IMR-90 (cell line): ENCODE measurements at regions not wholly inside any gene's neighbourhood (a gene's known extent, or its start where the extent isn't known, plus 50 kb on each side); places are given as distances from the start of the nearest gene placed in this dataset.

Experiments used
- ATAC-seq: fragments of 200-7000 bp; cut with Tn5 transposase; 2 replicates; pipeline ENCODE4 v1.9.1; 2020; ENCODE audit warnings: low read depth, mild to moderate bottlenecking, moderate library complexity
- BruUV-seq: library from RNA; stranded (reverse); fragments of 400-500 nt; replicated peaks from 2 replicates; lab custom pipeline; 2021; lab: Mats Ljungman, UMichigan
- CTCF ChIA-PET: fragments of 300-600 bp; formaldehyde crosslinking; extraction: SDS; loops from one replicate; lab custom pipeline; 2021; ENCODE audit warnings: antibody characterized with exemption; lab: Yijun Ruan, JAX
- POLR2A ChIA-PET: fragments of 300-600 bp; sonication (Branson Sonifier 250); formaldehyde crosslinking; loops from one replicate; lab custom pipeline; 2022; ENCODE audit warnings: antibody characterized with exemption; ENCODE audit not compliant: unreplicated experiment; lab: Charles Lee
- DNase-seq: peaks from one replicate; pipeline ENCODE4 v3.0.0; 2013
- H2AFZ ChIP-seq: replicated peaks from 2 replicates; pipeline ENCODE3; 2013; ENCODE audit warnings: low read length, mild to moderate bottlenecking; ENCODE audit not compliant: poor library complexity
- H2AK5ac ChIP-seq: 2 replicates; pipeline ENCODE4 v1.6.1; 2013; ENCODE audit warnings: low read depth, low read length, inconsistent platforms
- H2AK9ac ChIP-seq: replicated peaks from 2 replicates; pipeline ENCODE3; 2013; ENCODE audit warnings: mild to moderate bottlenecking, low read depth, low read length, moderate library complexity; ENCODE audit not compliant: poor library complexity
- H2BK120ac ChIP-seq: 2 replicates; pipeline ENCODE4 v1.6.1; 2013; ENCODE audit warnings: low read depth, low read length, inconsistent platforms
- H2BK15ac ChIP-seq: 3 replicates; pipeline ENCODE4 v1.6.1; 2013; ENCODE audit warnings: low read depth, low read length, inconsistent platforms
- H2BK20ac ChIP-seq: 2 replicates; pipeline ENCODE4 v1.6.1; 2013; ENCODE audit warnings: low read depth, mild to moderate bottlenecking, inconsistent platforms, low read length, moderate library complexity
- H2BK5ac ChIP-seq: 2 replicates; pipeline ENCODE4 v1.6.1; 2013; ENCODE audit warnings: mild to moderate bottlenecking, low read depth, low read length, inconsistent platforms; ENCODE audit not compliant: poor library complexity, severe bottlenecking
- H3K14ac ChIP-seq: replicated peaks from 2 replicates; pipeline ENCODE4 v1.6.1; 2013; ENCODE audit warnings: low read depth, low read length, inconsistent platforms
- H3K18ac ChIP-seq: 2 replicates; pipeline ENCODE4 v1.6.1; 2013; ENCODE audit warnings: low read depth, low read length, control low read depth
- H3K23ac ChIP-seq: 2 replicates; pipeline ENCODE4 v1.6.1; 2013; ENCODE audit warnings: low read depth, low read length, inconsistent platforms
- H3K27ac ChIP-seq: 2 replicates; pipeline ENCODE4 v1.5.1; 2013; ENCODE audit warnings: mild to moderate bottlenecking, control low read depth, low read length; ENCODE audit not compliant: insufficient read depth
- H3K27me3 ChIP-seq: 2 replicates; pipeline ENCODE4 v1.6.1; 2013; ENCODE audit warnings: low read length; ENCODE audit not compliant: control insufficient read depth, insufficient read depth
- H3K36me3 ChIP-seq: 2 replicates; pipeline ENCODE4 v1.6.1; 2013; ENCODE audit warnings: low read length, mixed read lengths; ENCODE audit not compliant: control insufficient read depth, insufficient read depth
- H3K4ac ChIP-seq: 2 replicates; pipeline ENCODE4 v1.6.1; 2013; ENCODE audit warnings: low read depth, low read length, inconsistent platforms
- H3K4me1 ChIP-seq: 2 replicates; pipeline ENCODE4 v1.6.1; 2013; ENCODE audit warnings: low read length, mixed read lengths; ENCODE audit not compliant: control insufficient read depth, insufficient read depth
- H3K4me2 ChIP-seq: 2 replicates; pipeline ENCODE4 v1.6.1; 2013; ENCODE audit warnings: low read depth, mild to moderate bottlenecking, control low read depth, low read length, moderate library complexity
- H3K4me3 ChIP-seq: 2 replicates; pipeline ENCODE4 v1.5.1; 2013; ENCODE audit warnings: low read depth, mild to moderate bottlenecking, control low read depth, low read length, moderate library complexity; ENCODE audit not compliant: insufficient read depth
- H3K56ac ChIP-seq: 2 replicates; pipeline ENCODE4 v1.6.1; 2013; ENCODE audit warnings: low read length, inconsistent platforms; ENCODE audit not compliant: insufficient read depth; ENCODE audit errors: extremely low read depth
- H3K79me1 ChIP-seq, 2 experiments: 2 replicates each; pipeline ENCODE4 v1.6.1; 2013; ENCODE audit warnings: low read length in 2 of 2, inconsistent platforms in 1 of 2, low read depth in 1 of 2
- H3K9ac ChIP-seq: 2 replicates; pipeline ENCODE4 v1.6.1; 2013; ENCODE audit warnings: low read depth, low read length, control low read depth
- H3K9me1 ChIP-seq: 2 replicates; pipeline ENCODE4 v1.6.1; 2013; ENCODE audit warnings: low read length, inconsistent platforms; ENCODE audit not compliant: insufficient read depth
- H3K9me3 ChIP-seq: 2 replicates; pipeline ENCODE4 v1.6.1; 2013; ENCODE audit warnings: low read length; ENCODE audit not compliant: control insufficient read depth, insufficient read depth
- H4K20me1 ChIP-seq: 2 replicates; pipeline ENCODE4 v1.6.1; 2013; ENCODE audit warnings: low read length, inconsistent platforms; ENCODE audit not compliant: insufficient read depth
- H4K5ac ChIP-seq: 2 replicates; pipeline ENCODE4 v1.6.1; 2013; ENCODE audit warnings: mild to moderate bottlenecking, low read depth, low read length, control low read depth
- H4K8ac ChIP-seq, 2 experiments: 2 replicates each; pipeline ENCODE4 v1.6.1; 2013; ENCODE audit warnings: low read depth in 2 of 2, low read length in 2 of 2, control low read depth in 1 of 2, inconsistent platforms in 1 of 2
- H4K91ac ChIP-seq: 2 replicates; pipeline ENCODE4 v1.6.1; 2013; ENCODE audit warnings: low read depth, low read length, inconsistent platforms; ENCODE audit not compliant: insufficient read depth
- BHLHE40 ChIP-seq: fragments of 150-350 bp; IDR thresholded peaks from 2 replicates; pipeline ENCODE4 v1.6.1; 2016; ENCODE audit warnings: mild to moderate bottlenecking, low read depth, low read length
- WGBS, 2 experiments: methylation state at CpG; one replicate each; pipeline versions ENCODE4 v1.1.5 to v1.1.7; 2013; ENCODE audit warnings: missing lambda C conversion rate in 2 of 2; ENCODE audit not compliant: insufficient read length in 1 of 2; ENCODE audit errors: extremely low coverage in 2 of 2; 5-methylcytosine and 5-hydroxymethylcytosine counted together
- dilution Hi-C: fragments of 300-500 bp; cut with HindIII; formaldehyde crosslinking; loops from one replicate; pipeline ENCODE4 v1.14.3; 2018; ENCODE audit warnings: low sequenced_read_pairs; ENCODE audit not compliant: unreplicated experiment
- in situ Hi-C: fragments of 300-500 bp; cut with MboI; formaldehyde crosslinking; loops from 3 replicates; pipeline ENCODE4 v1.14.3; 2019; ENCODE audit warnings: low sequenced_read_pairs, inconsistent platforms, mixed read lengths
- intact Hi-C: fragments of 100-400 bp; cut with micrococcal nuclease; formaldehyde crosslinking; loops from 2 replicates; pipeline ENCODE4 v1.10.0; 2022

- CTCF ChIA-PET = no interaction called here
- Histone ChIP-seq H3K4me2 (no peak overlapping the region), H3K4me3 (no peak overlapping the region), H3K36me3 (no peaks in the 10 kb centered on the region), H3K79me1 (no peaks in the 10 kb centered on the region), H3K14ac (no peak overlapping the region), H2AFZ (no peak overlapping the region), H3K27me3 (no peaks in the 10 kb centered on the region; the same call in 1 of the 2 replicates), H4K20me1 (no peaks in the 10 kb centered on the region), H3K9me1 (no peaks in the 10 kb centered on the region; the same call in 1 of the 2 replicates), H3K56ac (no peak overlapping the region), H4K91ac (no peak overlapping the region), H2BK5ac (no peak overlapping the region), H2AK5ac (no peak overlapping the region), H2BK15ac (no peak overlapping the region), H3K4me1 (no peaks in the 10 kb centered on the region), H2BK120ac (no peak overlapping the region), H2AK9ac (no peak overlapping the region), H3K18ac (no peak overlapping the region; the same call in 1 of the 2 replicates), H2BK20ac (no peak overlapping the region), H3K23ac (no peak overlapping the region), H4K8ac (no peak overlapping the region), H3K4ac (no peak overlapping the region), H4K5ac (no peak overlapping the region), H3K9ac (no peak overlapping the region), H3K27ac (no peak overlapping the region), H3K9me3 (no peaks in the 10 kb centered on the region)
- DNase-seq = no peak
- POLR2A ChIA-PET = no interaction called here
- no TSS peak for BruUV-seq
- no peak for ATAC-seq
- no peak for TF ChIP-seq BHLHE40
- no CpG with 5 or more reads among the region's 3 CpGs for WGBS, 2 experiments
- dilution Hi-C loops = no loop called here
- intact Hi-C loops = no loop called here
- in situ Hi-C loops = no loop called here
These were observed 831.1 kb upstream of the NR2F2 start for GRCh38 chr15:95499397-95499796.
